ENCODE measurements at regions not wholly inside any gene's neighbourhood (a gene's known extent, or its start where the extent isn't known, plus 50 kb on each side); places are given as distances from the start of the nearest gene placed in this dataset.

GRCh38 chrX:10981506-10981905 lies 129.6 kb upstream of the HCCS start:
- TF ChIP-seq CTCF (conservative IDR thresholded peaks at IDR 0.05; ENCODE audit: low read depth, low read length) = no peak
- TF ChIP-seq POLR2A (IDR thresholded peaks at IDR 0.05; ENCODE audit: low read depth, low read length) = no peak
- TF ChIP-seq SMC3 (IDR thresholded peaks at IDR 0.05; ENCODE audit: low read depth, low read length) = no peak
- TF ChIP-seq RAD21 (IDR thresholded peaks at IDR 0.05; ENCODE audit: low read length) = no peak
- no peak for TF ChIP-seq CEBPB (IDR thresholded peaks at IDR 0.05; ENCODE audit: low read depth, low read length)
- no peak for TF ChIP-seq MAZ (IDR thresholded peaks at IDR 0.05; ENCODE audit: borderline replicate concordance, low read depth, low read length)
- no peak for TF ChIP-seq MXI1 (IDR thresholded peaks at IDR 0.05; ENCODE audit: borderline replicate concordance, low read depth, low read length)
- TF ChIP-seq BHLHE40 (IDR thresholded peaks at IDR 0.05; ENCODE audit: low read depth, low read length) = no peak
- TF ChIP-seq USF2 (IDR thresholded peaks at IDR 0.05; ENCODE audit: low read depth, low read length) = no peak
- no peak for TF ChIP-seq RCOR1 (IDR thresholded peaks at IDR 0.05; ENCODE audit: insufficient replicate concordance, low read length)
